ENCODE measurements at regions not wholly inside any gene's neighbourhood (a gene's known extent, or its start where the extent isn't known, plus 50 kb on each side); places are given as distances from the start of the nearest gene placed in this dataset.

DNA sequence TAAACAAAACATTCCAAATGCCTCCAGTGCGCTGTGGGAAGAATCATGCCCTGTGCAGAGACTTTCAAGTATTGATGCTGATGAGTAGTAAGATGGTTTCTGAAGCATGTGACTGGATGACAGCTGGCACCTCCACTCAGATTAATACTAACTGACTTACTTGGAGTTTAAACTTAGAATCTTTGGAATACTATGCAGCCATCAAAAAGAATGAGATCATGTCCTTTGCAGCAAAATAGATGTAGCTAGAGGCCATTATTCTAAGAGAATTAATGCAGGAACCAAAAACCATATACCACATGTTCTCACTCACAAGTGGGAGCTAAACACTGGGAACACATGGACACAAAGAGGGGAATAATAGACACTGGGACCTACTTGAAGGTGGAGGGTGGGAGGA, 73.8 kb upstream of the CHCHD3 start:
- ATAC-seq (no peak), DNase-seq (no peak)
- Histone ChIP-seq H3K27me3 (ENCODE audit: low read length) (peaks cover 14% of the 10 kb centered on the region), H3K4me2 (ENCODE audit: low read length) (no peak overlapping the region), H3K4me1 (ENCODE audit: insufficient read depth, low read length) (no peaks in the 10 kb centered on the region), H3K9me2 (replicated peaks; ENCODE audit: low read length) (no peaks in the 10 kb centered on the region), H4K20me1 (ENCODE audit: low read length) (no peaks in the 10 kb centered on the region), H3F3A (ENCODE audit: low read length, unreplicated experiment) (no peaks in the 10 kb centered on the region), H3K9me3 (ENCODE audit: low read length) (no peaks in the 10 kb centered on the region), H2AFZ (ENCODE audit: low read length) (no peak overlapping the region), H3K27ac (ENCODE audit: low read length) (no peak overlapping the region), H3K9ac (ENCODE audit: low read length) (no peak overlapping the region), H3K4me3 (ENCODE audit: low read length) (no peak overlapping the region), H3K36me3 (ENCODE audit: low read depth, low read length) (no peaks in the 10 kb centered on the region), H3K79me2 (ENCODE audit: low read length) (no peaks in the 10 kb centered on the region)
- ChIA-PET POLR2A (ENCODE audit: unreplicated experiment) (no interaction called here), CTCF (no interaction called here)
- no TSS peak for BruUV-seq (replicated peaks)
- intact Hi-C loops (cut with micrococcal nuclease) = no loop called here
- TF ChIP-seq EZH2phosphoT487 (IDR thresholded peaks at IDR 0.05; ENCODE audit: borderline replicate concordance, low read length) (no peak), EZH2 (IDR thresholded peaks at IDR 0.05; ENCODE audit: low read length, unreplicated experiment) (no peak)
- TF ChIP-seq, protein P1, sequence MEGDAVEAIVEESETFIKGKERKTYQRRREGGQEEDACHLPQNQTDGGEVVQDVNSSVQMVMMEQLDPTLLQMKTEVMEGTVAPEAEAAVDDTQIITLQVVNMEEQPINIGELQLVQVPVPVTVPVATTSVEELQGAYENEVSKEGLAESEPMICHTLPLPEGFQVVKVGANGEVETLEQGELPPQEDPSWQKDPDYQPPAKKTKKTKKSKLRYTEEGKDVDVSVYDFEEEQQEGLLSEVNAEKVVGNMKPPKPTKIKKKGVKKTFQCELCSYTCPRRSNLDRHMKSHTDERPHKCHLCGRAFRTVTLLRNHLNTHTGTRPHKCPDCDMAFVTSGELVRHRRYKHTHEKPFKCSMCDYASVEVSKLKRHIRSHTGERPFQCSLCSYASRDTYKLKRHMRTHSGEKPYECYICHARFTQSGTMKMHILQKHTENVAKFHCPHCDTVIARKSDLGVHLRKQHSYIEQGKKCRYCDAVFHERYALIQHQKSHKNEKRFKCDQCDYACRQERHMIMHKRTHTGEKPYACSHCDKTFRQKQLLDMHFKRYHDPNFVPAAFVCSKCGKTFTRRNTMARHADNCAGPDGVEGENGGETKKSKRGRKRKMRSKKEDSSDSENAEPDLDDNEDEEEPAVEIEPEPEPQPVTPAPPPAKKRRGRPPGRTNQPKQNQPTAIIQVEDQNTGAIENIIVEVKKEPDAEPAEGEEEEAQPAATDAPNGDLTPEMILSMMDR (conservative IDR thresholded peaks at IDR 0.05; ENCODE audit: low read depth, low read length) = no peak

DNA sequence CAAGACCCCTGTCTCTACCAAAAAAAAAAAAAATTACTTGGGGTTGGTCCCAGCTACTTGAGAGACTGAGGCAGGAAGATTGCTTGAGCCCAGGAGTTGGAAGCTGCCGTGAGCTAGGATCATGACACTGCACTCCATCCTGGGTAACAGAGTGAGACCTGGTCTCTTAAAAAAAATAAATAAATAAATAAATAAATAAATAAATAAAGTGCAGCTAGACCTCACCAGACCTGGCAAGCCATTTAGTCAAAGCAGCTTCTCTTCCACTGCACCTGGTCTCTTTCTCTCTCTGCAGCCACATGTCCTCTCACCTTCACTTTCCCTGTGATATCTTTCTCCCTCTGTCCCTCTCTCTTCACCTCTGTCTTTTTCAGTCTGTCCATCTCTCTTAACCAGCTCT, 75.2 kb upstream of the CHCHD3 start:
- no peaks in the 10 kb centered on the region for H3K9me2 ChIP-seq (replicated peaks; ENCODE audit: low read length)
- H3K27ac ChIP-seq (ENCODE audit: low read length) = no peak overlapping the region
- BruUV-seq (replicated peaks) = no TSS peak
- no peak overlapping the region for H3K9ac ChIP-seq (ENCODE audit: low read length)
- ATAC-seq = no peak
- H2AFZ ChIP-seq (ENCODE audit: low read length) = no peak overlapping the region
- H3K27me3 ChIP-seq (ENCODE audit: low read length) = peaks cover 12% of the 10 kb centered on the region
- no peak for TF ChIP-seq EZH2phosphoT487 (IDR thresholded peaks at IDR 0.05; ENCODE audit: borderline replicate concordance, low read length)
- TF ChIP-seq EZH2 (IDR thresholded peaks at IDR 0.05; ENCODE audit: low read length, unreplicated experiment) = no peak
- TF ChIP-seq, protein P1 (conservative IDR thresholded peaks at IDR 0.05; ENCODE audit: low read depth, low read length) = no peak
- no peak overlapping the region for H3K4me3 ChIP-seq (ENCODE audit: low read length)
- no peaks in the 10 kb centered on the region for H4K20me1 ChIP-seq (ENCODE audit: low read length)
- H3K4me2 ChIP-seq (ENCODE audit: low read length) = no peak overlapping the region
- H3K36me3 ChIP-seq (ENCODE audit: low read depth, low read length) = no peaks in the 10 kb centered on the region
- no peak for DNase-seq
- CTCF ChIA-PET = no interaction called here
- no peaks in the 10 kb centered on the region for H3K79me2 ChIP-seq (ENCODE audit: low read length)
- POLR2A ChIA-PET (ENCODE audit: unreplicated experiment) = no interaction called here
- H3K4me1 ChIP-seq (ENCODE audit: insufficient read depth, low read length) = no peaks in the 10 kb centered on the region
- intact Hi-C loops (cut with micrococcal nuclease) = no loop called here
- no peaks in the 10 kb centered on the region for H3K9me3 ChIP-seq (ENCODE audit: low read length)
- H3F3A ChIP-seq (ENCODE audit: low read length, unreplicated experiment) = no peaks in the 10 kb centered on the region

DNA sequence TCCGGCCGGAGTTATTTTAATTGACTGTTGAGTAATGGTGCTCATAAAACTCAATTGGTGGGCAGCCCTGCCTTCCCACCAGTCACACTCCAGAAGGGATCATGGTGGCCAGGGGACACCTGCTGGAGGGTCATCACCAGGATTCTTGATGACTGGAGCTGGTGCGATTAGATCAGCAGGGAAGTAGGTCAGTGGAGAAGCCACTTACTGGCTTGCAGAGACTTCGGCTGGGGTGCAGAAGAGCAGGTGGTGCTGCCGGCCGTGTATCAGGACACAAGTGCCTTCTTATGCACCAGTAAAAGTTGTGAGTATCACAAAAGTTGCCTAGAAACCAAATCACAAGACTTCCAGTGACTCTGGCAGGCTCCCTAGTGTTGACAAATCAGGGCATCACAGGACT, 82.6 kb upstream of the CHCHD3 start:
- Histone ChIP-seq H3K9ac (ENCODE audit: low read length) (no peak overlapping the region), H2AFZ (ENCODE audit: low read length) (no peak overlapping the region), H3K79me2 (ENCODE audit: low read length) (no peaks in the 10 kb centered on the region), H3K27ac (ENCODE audit: low read length) (no peak overlapping the region), H3F3A (ENCODE audit: low read length, unreplicated experiment) (no peaks in the 10 kb centered on the region), H3K27me3 (ENCODE audit: low read length) (peaks cover 33% of the 10 kb centered on the region), H3K4me3 (ENCODE audit: low read length) (no peak overlapping the region), H3K9me2 (replicated peaks; ENCODE audit: low read length) (no peaks in the 10 kb centered on the region), H3K36me3 (ENCODE audit: low read depth, low read length) (no peaks in the 10 kb centered on the region), H3K4me1 (ENCODE audit: insufficient read depth, low read length) (no peaks in the 10 kb centered on the region), H3K4me2 (ENCODE audit: low read length) (no peak overlapping the region), H4K20me1 (ENCODE audit: low read length) (no peaks in the 10 kb centered on the region), H3K9me3 (ENCODE audit: low read length) (no peaks in the 10 kb centered on the region)
- intact Hi-C loops (cut with micrococcal nuclease) = no loop called here
- ChIA-PET POLR2A (ENCODE audit: unreplicated experiment) (no interaction called here), CTCF (no interaction called here)
- BruUV-seq (replicated peaks) = no TSS peak
- TF ChIP-seq EZH2 (IDR thresholded peaks at IDR 0.05; ENCODE audit: low read length, unreplicated experiment) (no peak), EZH2phosphoT487 (IDR thresholded peaks at IDR 0.05; ENCODE audit: borderline replicate concordance, low read length) (no peak)
- TF ChIP-seq, protein P1 (conservative IDR thresholded peaks at IDR 0.05; ENCODE audit: low read depth, low read length) = no peak
- no peak for DNase-seq
- no peak for ATAC-seq

Data from PC-3 (cell line).